Mesenchymal stem cell (in vitro differentiated cells and primary cell): ENCODE measurements at regions not wholly inside any gene's neighbourhood (a gene's known extent, or its start where the extent isn't known, plus 50 kb on each side); places are given as distances from the start of the nearest gene placed in this dataset.
A peak's percentile ranks its signal among the peaks of the same experiment; 100 is the strongest.
"Not testable (repeated sequence)": the region's sequence is repeated elsewhere in the genome, so short reads cannot be mapped to it uniquely, and the experiment has no call there.

Experiments used
- DNase-seq: peaks from one replicate; pipeline ENCODE4 v3.0.0-alpha.2; 2013
- H2AFZ ChIP-seq: one replicate; pipeline ENCODE4 v1.6.1; 2013; ENCODE audit warnings: low read depth, mild to moderate bottlenecking, control low read depth, inconsistent platforms, low read length, moderate library complexity
- H2AK5ac ChIP-seq: 2 replicates; pipeline ENCODE4 v1.6.1; 2013; ENCODE audit warnings: low read length, moderate library complexity, mild to moderate bottlenecking, inconsistent platforms; ENCODE audit not compliant: severe bottlenecking
- H2BK120ac ChIP-seq: one replicate; pipeline ENCODE4 v1.6.1; 2013; ENCODE audit warnings: low read depth, mild to moderate bottlenecking, inconsistent platforms, low read length, moderate library complexity
- H2BK12ac ChIP-seq, 2 experiments: one replicate each; pipeline ENCODE4 v1.6.1; 2013; ENCODE audit warnings: inconsistent platforms in 2 of 2, low read length in 2 of 2, mild to moderate bottlenecking in 2 of 2, moderate library complexity in 2 of 2, control low read depth in 1 of 2
- H2BK15ac ChIP-seq: one replicate; pipeline ENCODE4 v1.6.1; 2013; ENCODE audit warnings: mild to moderate bottlenecking, low read depth, inconsistent platforms; ENCODE audit not compliant: poor library complexity, severe bottlenecking
- H2BK5ac ChIP-seq: 2 replicates; pipeline ENCODE4 v1.6.1; 2013; ENCODE audit warnings: low read depth, mild to moderate bottlenecking, low read length, control low read depth, inconsistent platforms; ENCODE audit not compliant: poor library complexity, severe bottlenecking
- H3K14ac ChIP-seq, 2 experiments: one replicate each; pipeline ENCODE4 v1.6.1; 2013; ENCODE audit warnings: inconsistent platforms in 2 of 2, low read length in 2 of 2, control low read depth in 1 of 2, mild to moderate bottlenecking in 1 of 2, moderate library complexity in 1 of 2
- H3K18ac ChIP-seq, 2 experiments: one replicate each; pipeline ENCODE4 v1.6.1; 2013; ENCODE audit warnings: inconsistent platforms in 2 of 2, low read length in 2 of 2, control low read depth in 1 of 2, low read depth in 1 of 2, mild to moderate bottlenecking in 1 of 2
- H3K23ac ChIP-seq, 2 experiments: one replicate each; pipeline ENCODE4 v1.6.1; 2013; ENCODE audit warnings: inconsistent platforms in 2 of 2, low read length in 2 of 2, mild to moderate bottlenecking in 2 of 2, moderate library complexity in 2 of 2, control low read depth in 1 of 2
- H3K27ac ChIP-seq: 2 replicates; pipeline ENCODE4 v1.5.1; 2013; ENCODE audit warnings: mild to moderate bottlenecking, moderate library complexity, low read length, control low read depth, inconsistent platforms; ENCODE audit not compliant: poor library complexity, severe bottlenecking
- H3K27me3 ChIP-seq, 2 experiments: 2 replicates each; pipeline versions ENCODE4 v1.6.1 to v1.7.0; 2013; ENCODE audit warnings: low read length in 2 of 2, mild to moderate bottlenecking in 2 of 2, moderate library complexity in 2 of 2, control low read depth in 1 of 2, inconsistent platforms in 1 of 2; ENCODE audit not compliant: control insufficient read depth in 1 of 2, insufficient read depth in 1 of 2
- H3K36me3 ChIP-seq, 2 experiments: 2 replicates each; pipeline versions ENCODE4 v1.6.1 to v1.7.0; 2013; ENCODE audit warnings: low read length in 2 of 2, control low read depth in 1 of 2, inconsistent platforms in 1 of 2, low read depth in 1 of 2, mild to moderate bottlenecking in 1 of 2; ENCODE audit not compliant: insufficient read depth in 2 of 2, control insufficient read depth in 1 of 2
- H3K4ac ChIP-seq, 2 experiments: one replicate each; pipeline ENCODE4 v1.6.1; 2013; ENCODE audit warnings: inconsistent platforms in 2 of 2, low read length in 2 of 2, mild to moderate bottlenecking in 2 of 2, moderate library complexity in 2 of 2, control low read depth in 1 of 2, low read depth in 1 of 2
- H3K4me1 ChIP-seq: 2 replicates; pipeline ENCODE4 v1.6.1; 2013; ENCODE audit warnings: low read depth, low read length, control low read depth; ENCODE audit not compliant: control insufficient read depth, insufficient read depth
- H3K4me2 ChIP-seq: 2 replicates; pipeline ENCODE4 v1.6.1; 2013; ENCODE audit warnings: low read length, mild to moderate bottlenecking, inconsistent platforms; ENCODE audit not compliant: poor library complexity, severe bottlenecking
- H3K4me3 ChIP-seq, 2 experiments: 2 replicates each; pipeline versions ENCODE4 v1.5.1 to v1.7.0; 2013; ENCODE audit warnings: low read length in 2 of 2, mild to moderate bottlenecking in 2 of 2, control low read depth in 1 of 2, low read depth in 1 of 2; ENCODE audit not compliant: insufficient read depth in 1 of 2
- H3K79me1 ChIP-seq: replicated peaks from 2 replicates; pipeline ENCODE4 v1.6.1; 2013; ENCODE audit warnings: mild to moderate bottlenecking, control low read depth, low read length, inconsistent platforms; ENCODE audit not compliant: poor library complexity, severe bottlenecking
- H3K9ac ChIP-seq: 2 replicates; pipeline ENCODE4 v1.7.0; 2013; ENCODE audit warnings: mild to moderate bottlenecking, low read length, moderate library complexity
- H3K9me3 ChIP-seq: 2 replicates; pipeline ENCODE4 v1.7.0; 2013; ENCODE audit warnings: mild to moderate bottlenecking, low read length; ENCODE audit not compliant: control insufficient read depth
- H4K8ac ChIP-seq: one replicate; pipeline ENCODE4 v1.6.1; 2013; ENCODE audit warnings: inconsistent platforms, mild to moderate bottlenecking, low read length, moderate library complexity
- H4K91ac ChIP-seq: one replicate; pipeline ENCODE4 v1.6.1; 2013; ENCODE audit warnings: mild to moderate bottlenecking, low read length, inconsistent platforms
- WGBS: methylation state at CpG from one replicate; pipeline ENCODE4 v1.1.7; 2013; ENCODE audit warnings: mixed read lengths; 5-methylcytosine and 5-hydroxymethylcytosine counted together

- not testable (repeated sequence) for H2BK15ac ChIP-seq, H2BK12ac ChIP-seq, H4K8ac ChIP-seq, H2AFZ ChIP-seq, H2BK5ac ChIP-seq, H2BK120ac ChIP-seq, H3K4me2 ChIP-seq, H3K23ac ChIP-seq, H3K9me3 ChIP-seq, H3K4me1 ChIP-seq, H3K14ac ChIP-seq, H3K36me3 ChIP-seq, H3K79me1 ChIP-seq, H3K9ac ChIP-seq, DNase-seq, H2AK5ac ChIP-seq, H3K27ac ChIP-seq, H3K4me3 ChIP-seq, H3K18ac ChIP-seq, H3K4ac ChIP-seq
- H3K27me3 ChIP-seq: peaks cover 29 to 37% of the 10 kb centered on the region in 2 experiments
- WGBS: 83% methylated on average over 31 of the region's 34 CpGs
- H4K91ac ChIP-seq: peak overlapping the region; percentile 32
Observed at GRCh38 chr3:127076166-127076992, 93.5 kb downstream of the PLXNA1 start.

- Histone ChIP-seq H3K27ac (no peak overlapping the region), H2AK5ac (no peak overlapping the region), H3K4ac (no peak overlapping the region), H3K36me3 (no peaks in the 10 kb centered on the region), H2AFZ (no peak overlapping the region), H3K9ac (no peak overlapping the region), H2BK12ac (no peak overlapping the region), H2BK15ac (no peak overlapping the region), H3K79me1 (no peaks in the 10 kb centered on the region), H3K9me3 (no peaks in the 10 kb centered on the region), H3K4me2 (no peak overlapping the region), H3K27me3 (peaks cover 22 to 31% of the 10 kb centered on the region in 2 experiments), H4K91ac (no peak overlapping the region), H2BK120ac (no peak overlapping the region), H3K23ac (no peak overlapping the region), H4K8ac (no peak overlapping the region), H3K14ac (no peak overlapping the region), H3K4me3 (no peak overlapping the region), H2BK5ac (no peak overlapping the region), H3K4me1 (peaks cover 5% of the 10 kb centered on the region), H3K18ac (no peak overlapping the region)
- 86% methylated on average over 10 of the region's 10 CpGs for WGBS
- DNase-seq: no peak
Observed at GRCh38 chr3:127077068-127077467, 94.2 kb downstream of the PLXNA1 start.

GRCh38 chr3:127077505-127078064 lies 94.7 kb downstream of the PLXNA1 start:
- WGBS: 87% methylated on average over 10 of the region's 10 CpGs

DNA sequence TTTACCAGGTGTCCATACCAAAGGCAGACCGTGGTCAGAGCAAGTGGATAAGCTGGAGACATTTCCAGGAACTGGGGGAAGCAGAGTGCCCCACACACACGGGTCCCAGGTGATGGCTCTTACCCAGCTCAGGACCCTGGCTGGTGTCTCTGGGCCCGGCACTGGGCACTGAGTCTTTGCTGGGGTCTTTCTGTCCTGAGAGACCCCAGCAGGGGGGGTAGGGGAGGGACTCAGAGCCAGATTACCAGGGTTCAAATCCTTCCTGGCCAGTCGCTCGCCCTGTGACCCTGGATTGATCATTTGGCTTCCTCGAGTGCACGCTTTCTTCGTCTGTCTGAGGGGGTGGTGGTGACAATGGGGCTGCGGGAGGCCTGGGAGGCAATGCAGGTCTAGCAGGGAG lies 95.7 kb downstream of the PLXNA1 start:
- H3K9ac ChIP-seq: no peak overlapping the region
- no peak overlapping the region for H4K8ac ChIP-seq
- no peak overlapping the region for H2BK12ac ChIP-seq
- H2AK5ac ChIP-seq: no peak overlapping the region
- H3K4me2 ChIP-seq: no peak overlapping the region
- no peak overlapping the region for H3K14ac ChIP-seq
- H3K27ac ChIP-seq: no peak overlapping the region
- H2BK5ac ChIP-seq: no peak overlapping the region
- H3K4me3 ChIP-seq: no peak overlapping the region
- no peak overlapping the region for H2BK120ac ChIP-seq
- H3K79me1 ChIP-seq: no peaks in the 10 kb centered on the region
- no peak overlapping the region for H2BK15ac ChIP-seq
- no peaks in the 10 kb centered on the region for H3K36me3 ChIP-seq
- no peaks in the 10 kb centered on the region for H3K9me3 ChIP-seq
- H3K27me3 ChIP-seq: peaks cover 17 to 20% of the 10 kb centered on the region in 2 experiments
- H3K23ac ChIP-seq: no peak overlapping the region
- H3K4ac ChIP-seq: no peak overlapping the region
- 79% methylated on average over 9 of the region's 9 CpGs for WGBS
- no peak overlapping the region for H3K18ac ChIP-seq
- H4K91ac ChIP-seq: no peak overlapping the region
- peaks cover 5% of the 10 kb centered on the region for H3K4me1 ChIP-seq
- DNase-seq: no peak
- H2AFZ ChIP-seq: no peak overlapping the region

More at GRCh38 chr3:127077505-127078064, 94.7 kb downstream of the PLXNA1 start:
- H3K23ac ChIP-seq: no peak overlapping the region
- no peak overlapping the region for H2BK12ac ChIP-seq
- no peak overlapping the region for H3K27ac ChIP-seq
- H3K18ac ChIP-seq: no peak overlapping the region
- no peak overlapping the region for H3K9ac ChIP-seq
- H3K4me2 ChIP-seq: no peak overlapping the region
- H3K4ac ChIP-seq: no peak overlapping the region
- no peak overlapping the region for H2BK5ac ChIP-seq
- no peak overlapping the region for H3K14ac ChIP-seq
- no peak overlapping the region for H2BK15ac ChIP-seq
- no peaks in the 10 kb centered on the region for H3K36me3 ChIP-seq
- no peak overlapping the region for H2AK5ac ChIP-seq
- no peak overlapping the region for H3K4me3 ChIP-seq
- H3K27me3 ChIP-seq: peaks cover 17 to 26% of the 10 kb centered on the region in 2 experiments
- H4K8ac ChIP-seq: no peak overlapping the region
- peaks cover 5% of the 10 kb centered on the region for H3K4me1 ChIP-seq
- DNase-seq: no peak
- H2AFZ ChIP-seq: no peak overlapping the region
- no peaks in the 10 kb centered on the region for H3K9me3 ChIP-seq
- no peak overlapping the region for H4K91ac ChIP-seq
- no peak overlapping the region for H2BK120ac ChIP-seq
- H3K79me1 ChIP-seq: no peaks in the 10 kb centered on the region
